ENCODE measurements at regions not wholly inside any gene's neighbourhood (a gene's known extent, or its start where the extent isn't known, plus 50 kb on each side); places are given as distances from the start of the nearest gene placed in this dataset.

- TF ChIP-seq GATA3 (IDR thresholded peaks at IDR 0.05; ENCODE audit: low read depth, low read length) = no peak
- no peak for TF ChIP-seq GATA2 (IDR thresholded peaks at IDR 0.05; ENCODE audit: low read depth, low read length)
These were observed 281.2 kb downstream of the TLE3 start for GRCh38 chr15:69816522-69816921.
